Neural crest cell (in vitro differentiated cells): ENCODE measurements at regions not wholly inside any gene's neighbourhood (a gene's known extent, or its start where the extent isn't known, plus 50 kb on each side); places are given as distances from the start of the nearest gene placed in this dataset.

ENCODE experiments used
- DNase-seq: peaks from one replicate; pipeline ENCODE4 v3.0.0; 2021; ENCODE audit warnings: low read depth, mixed read lengths, low spot score
- H3K27ac Mint-ChIP-seq: one replicate; pipeline ENCODE4 v1.8.0; 2021; ENCODE audit warnings: mild to moderate bottlenecking, mixed read lengths; ENCODE audit not compliant: unreplicated experiment
- H3K27me3 Mint-ChIP-seq: 2 replicates; pipeline ENCODE4 v1.8.0; 2021; ENCODE audit warnings: low read depth, mild to moderate bottlenecking, mixed read lengths
- H3K36me3 Mint-ChIP-seq: 2 replicates; pipeline ENCODE4 v1.8.0; 2021; ENCODE audit warnings: low read depth, mild to moderate bottlenecking, mixed read lengths
- H3K4me1 Mint-ChIP-seq: 2 replicates; pipeline ENCODE4 v1.8.0; 2021; ENCODE audit warnings: mixed read lengths
- H3K4me3 Mint-ChIP-seq: one replicate; pipeline ENCODE4 v1.8.0; 2021; ENCODE audit warnings: mild to moderate bottlenecking, mixed read lengths
- H3K9me3 Mint-ChIP-seq: 2 replicates; pipeline ENCODE4 v1.8.0; 2021; ENCODE audit warnings: mixed read lengths
- TF ChIP-seq, protein P1 (sequence below): fragments of 200-600 bp; sonication (generic); conservative IDR thresholded peaks from 2 replicates; pipeline ENCODE4 v1.5.0; 2021; ENCODE audit warnings: antibody characterized with exemption, mild to moderate bottlenecking

DNA sequence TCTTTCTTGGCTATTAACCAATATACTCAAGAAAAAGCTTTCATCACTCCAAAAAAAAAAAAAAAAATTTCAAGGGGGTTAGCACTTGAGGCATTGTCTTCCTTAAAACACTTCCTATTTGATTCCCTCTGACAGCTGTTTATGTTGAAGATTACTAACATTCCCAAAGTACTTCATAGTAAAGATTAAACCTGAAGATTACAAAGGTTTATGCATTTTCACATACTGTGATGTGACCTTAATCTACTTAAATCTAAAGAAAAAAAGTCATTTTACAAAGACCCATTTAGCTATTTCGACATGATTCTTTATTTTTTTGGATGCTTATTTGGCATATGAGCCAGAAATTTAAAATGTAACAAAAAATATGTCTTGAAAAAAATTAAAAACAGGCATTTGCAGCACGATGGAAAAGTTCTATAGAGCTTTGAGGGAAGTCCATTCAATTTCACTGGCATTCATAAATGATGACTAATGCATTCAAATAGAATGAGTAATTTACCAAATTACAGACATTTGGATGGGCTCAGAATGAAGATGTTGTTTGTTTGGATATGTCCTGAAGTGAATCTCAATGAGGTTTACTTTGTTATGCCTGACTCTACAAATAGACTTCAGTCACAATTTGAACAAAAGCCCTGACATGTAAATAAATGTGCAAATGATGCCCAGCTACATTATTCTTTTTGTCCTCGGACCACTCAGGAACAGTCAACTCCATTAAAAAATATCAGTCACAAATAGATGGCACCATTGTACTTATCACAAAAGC lies 674.6 kb upstream of the MARCKS start:
- Mint-ChIP-seq H3K4me1 (peaks cover 50% of the 10 kb centered on the region), H3K9me3 (peaks cover 13% of the 10 kb centered on the region), H3K27ac (peak overlapping the region; percentile 87), H3K27me3 (no peaks in the 10 kb centered on the region), H3K4me3 (peak overlapping the region; percentile 16), H3K36me3 (peaks cover 12% of the 10 kb centered on the region)
- DNase-seq: no peak
- TF ChIP-seq, protein P1, sequence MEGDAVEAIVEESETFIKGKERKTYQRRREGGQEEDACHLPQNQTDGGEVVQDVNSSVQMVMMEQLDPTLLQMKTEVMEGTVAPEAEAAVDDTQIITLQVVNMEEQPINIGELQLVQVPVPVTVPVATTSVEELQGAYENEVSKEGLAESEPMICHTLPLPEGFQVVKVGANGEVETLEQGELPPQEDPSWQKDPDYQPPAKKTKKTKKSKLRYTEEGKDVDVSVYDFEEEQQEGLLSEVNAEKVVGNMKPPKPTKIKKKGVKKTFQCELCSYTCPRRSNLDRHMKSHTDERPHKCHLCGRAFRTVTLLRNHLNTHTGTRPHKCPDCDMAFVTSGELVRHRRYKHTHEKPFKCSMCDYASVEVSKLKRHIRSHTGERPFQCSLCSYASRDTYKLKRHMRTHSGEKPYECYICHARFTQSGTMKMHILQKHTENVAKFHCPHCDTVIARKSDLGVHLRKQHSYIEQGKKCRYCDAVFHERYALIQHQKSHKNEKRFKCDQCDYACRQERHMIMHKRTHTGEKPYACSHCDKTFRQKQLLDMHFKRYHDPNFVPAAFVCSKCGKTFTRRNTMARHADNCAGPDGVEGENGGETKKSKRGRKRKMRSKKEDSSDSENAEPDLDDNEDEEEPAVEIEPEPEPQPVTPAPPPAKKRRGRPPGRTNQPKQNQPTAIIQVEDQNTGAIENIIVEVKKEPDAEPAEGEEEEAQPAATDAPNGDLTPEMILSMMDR: no peak

DNA sequence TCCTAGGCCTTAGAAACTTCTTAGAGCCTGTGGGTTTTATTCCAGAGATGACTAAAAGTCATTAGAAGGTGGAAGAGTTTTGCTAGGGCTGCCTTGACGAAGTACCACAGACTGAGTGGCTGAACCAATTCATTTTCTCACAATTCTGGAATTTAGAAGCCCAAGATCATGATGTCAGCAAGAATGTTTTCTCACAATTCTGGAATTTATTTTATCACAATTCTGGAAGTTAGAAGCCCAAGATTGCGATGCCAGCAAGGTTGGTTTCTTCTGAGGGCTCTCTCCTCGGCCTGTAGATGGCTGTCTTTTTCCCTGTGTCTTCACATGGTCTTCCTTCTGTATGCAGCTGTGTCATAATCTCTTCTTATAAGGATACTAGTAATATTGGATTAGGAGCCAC lies 672.9 kb upstream of the MARCKS start:
- no peak for DNase-seq
- peaks cover 54% of the 10 kb centered on the region for H3K4me1 Mint-ChIP-seq
- no peak overlapping the region for H3K4me3 Mint-ChIP-seq
- no peak overlapping the region for H3K27ac Mint-ChIP-seq
- TF ChIP-seq, protein P1: no peak
- H3K9me3 Mint-ChIP-seq: peaks cover 13% of the 10 kb centered on the region
- peaks cover 12% of the 10 kb centered on the region for H3K36me3 Mint-ChIP-seq
- no peaks in the 10 kb centered on the region for H3K27me3 Mint-ChIP-seq

DNA sequence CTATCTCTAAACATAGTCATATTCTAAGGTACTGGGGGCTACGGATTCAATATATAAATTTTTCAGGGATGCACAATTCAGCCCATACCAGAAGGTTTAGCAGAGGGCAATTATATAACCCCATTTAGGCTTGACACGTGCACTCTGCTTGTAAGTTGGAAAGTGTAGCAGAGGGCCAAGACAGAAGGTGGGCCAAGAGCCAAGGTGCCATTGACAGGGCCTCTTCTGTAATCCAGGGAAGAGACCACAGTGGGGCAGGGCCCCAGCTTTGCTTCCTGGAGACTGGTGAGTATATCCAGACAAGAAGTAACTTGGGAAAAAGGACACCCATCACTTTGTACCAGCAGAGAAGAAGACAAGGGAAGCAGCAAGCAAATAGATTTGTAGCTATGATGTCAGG lies 672.4 kb upstream of the MARCKS start:
- no peaks in the 10 kb centered on the region for H3K27me3 Mint-ChIP-seq
- H3K36me3 Mint-ChIP-seq: peaks cover 12% of the 10 kb centered on the region
- no peak for DNase-seq
- peaks cover 54% of the 10 kb centered on the region for H3K4me1 Mint-ChIP-seq
- no peak overlapping the region for H3K4me3 Mint-ChIP-seq
- peak overlapping the region; percentile 76 for H3K27ac Mint-ChIP-seq
- TF ChIP-seq, protein P1: no peak
- peaks cover 13% of the 10 kb centered on the region for H3K9me3 Mint-ChIP-seq

DNA sequence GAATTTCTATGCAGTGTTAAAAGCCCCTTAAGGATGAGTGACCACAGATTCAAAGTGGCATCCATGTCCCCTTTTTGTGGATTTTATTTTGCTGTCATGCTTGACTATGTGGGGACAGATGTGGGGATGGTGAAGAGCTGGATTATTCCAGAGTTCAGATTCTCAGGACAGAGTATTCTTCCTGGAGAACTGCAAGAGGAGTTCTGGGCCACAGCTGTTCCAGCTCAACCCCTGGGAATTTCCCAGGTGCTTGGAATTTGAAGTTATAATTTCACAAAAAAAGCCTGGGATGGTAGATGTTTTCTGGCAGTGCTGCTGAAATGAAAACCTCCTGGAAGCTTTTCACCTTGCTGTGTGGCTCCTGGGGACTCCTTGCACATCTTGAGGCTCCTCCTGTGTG lies 671.8 kb upstream of the MARCKS start:
- Mint-ChIP-seq H3K4me1 (peaks cover 51% of the 10 kb centered on the region), H3K36me3 (peaks cover 10% of the 10 kb centered on the region), H3K9me3 (peaks cover 11% of the 10 kb centered on the region), H3K27me3 (no peaks in the 10 kb centered on the region), H3K27ac (peak overlapping the region; percentile 76), H3K4me3 (no peak overlapping the region)
- DNase-seq: no peak
- TF ChIP-seq, protein P1: no peak

DNA sequence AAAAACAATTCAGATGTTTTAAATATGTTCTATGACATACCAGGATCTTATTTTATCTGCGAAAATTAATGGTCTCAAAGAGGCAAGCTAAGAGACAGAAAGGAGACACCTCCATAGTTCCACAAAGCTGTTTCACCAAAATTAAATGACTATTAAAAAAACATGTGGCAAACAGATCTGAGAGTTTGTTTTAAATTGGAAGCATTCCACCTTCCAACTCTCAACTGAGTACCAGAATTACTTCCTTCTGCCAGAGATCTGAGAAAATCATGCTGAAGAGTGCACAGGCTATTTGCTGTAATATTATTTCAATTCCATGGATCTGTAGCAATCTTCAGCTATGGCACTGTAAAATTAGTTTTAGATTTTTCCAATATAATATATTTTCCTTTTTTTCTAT lies 669.5 kb upstream of the MARCKS start:
- no peak overlapping the region for H3K4me3 Mint-ChIP-seq

More for the DNA sequence above, 669.5 kb upstream of the MARCKS start:
- Mint-ChIP-seq H3K27ac (no peak overlapping the region), H3K27me3 (no peaks in the 10 kb centered on the region), H3K4me1 (peaks cover 31% of the 10 kb centered on the region), H3K9me3 (peaks cover 15% of the 10 kb centered on the region), H3K36me3 (peaks cover 17% of the 10 kb centered on the region)
- DNase-seq: no peak
- TF ChIP-seq, protein P1: no peak
